Endothelial cell (in vitro differentiated cells): ENCODE measurements at regions not wholly inside any gene's neighbourhood (a gene's known extent, or its start where the extent isn't known, plus 50 kb on each side); places are given as distances from the start of the nearest gene placed in this dataset.

Experiments
- DNase-seq: peaks from one replicate; pipeline ENCODE4 v3.0.0; 2021; ENCODE audit warnings: low spot score
- H3K27ac Mint-ChIP-seq: one replicate; pipeline ENCODE4 v1.8.0; 2021; ENCODE audit warnings: mixed read lengths, inconsistent platforms; ENCODE audit not compliant: unreplicated experiment
- H3K27me3 Mint-ChIP-seq: one replicate; pipeline ENCODE4 v1.8.0; 2021; ENCODE audit warnings: mild to moderate bottlenecking, moderate library complexity, mixed read lengths, inconsistent platforms; ENCODE audit not compliant: unreplicated experiment
- H3K36me3 Mint-ChIP-seq: one replicate; pipeline ENCODE4 v1.8.0; 2021; ENCODE audit warnings: mild to moderate bottlenecking, low read depth, mixed read lengths, inconsistent platforms; ENCODE audit not compliant: unreplicated experiment
- H3K4me1 Mint-ChIP-seq: one replicate; pipeline ENCODE4 v1.8.0; 2021; ENCODE audit warnings: mild to moderate bottlenecking, mixed read lengths, inconsistent platforms; ENCODE audit not compliant: unreplicated experiment
- H3K4me3 Mint-ChIP-seq: one replicate; pipeline ENCODE4 v1.8.0; 2021; ENCODE audit warnings: mild to moderate bottlenecking, mixed read lengths, inconsistent platforms; ENCODE audit not compliant: unreplicated experiment
- H3K9me3 Mint-ChIP-seq: one replicate; pipeline ENCODE4 v1.8.0; 2021; ENCODE audit warnings: mixed read lengths, inconsistent platforms; ENCODE audit not compliant: unreplicated experiment
- TF ChIP-seq, protein P1 (sequence below): fragments of 200-600 bp; sonication (generic); IDR thresholded peaks from one replicate; pipeline ENCODE4 v1.5.0; 2021; ENCODE audit warnings: antibody characterized with exemption; ENCODE audit not compliant: unreplicated experiment

DNA sequence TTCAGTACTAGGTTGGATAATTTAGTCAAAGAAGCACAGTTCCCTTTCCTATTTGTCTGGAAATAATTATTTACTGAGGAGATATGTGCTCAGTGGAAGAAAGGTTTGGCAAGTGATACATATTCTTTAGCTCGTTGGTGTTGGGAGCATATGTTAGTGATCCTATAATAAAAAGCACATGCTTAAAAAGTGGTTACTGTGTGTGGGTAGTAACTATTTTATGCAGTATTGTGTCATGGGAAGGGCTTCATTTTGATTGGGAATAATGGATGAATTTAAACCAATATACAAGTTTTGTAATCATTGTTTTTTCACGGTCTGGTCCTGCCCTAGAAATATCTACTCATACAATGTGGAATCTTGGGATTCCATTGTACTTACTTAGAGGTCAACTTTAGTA, 188.7 kb upstream of the PPP1R3A start:
- no peaks in the 10 kb centered on the region for H3K4me1 Mint-ChIP-seq
- H3K9me3 Mint-ChIP-seq = no peaks in the 10 kb centered on the region
- H3K36me3 Mint-ChIP-seq = no peaks in the 10 kb centered on the region
- H3K4me3 Mint-ChIP-seq = no peak overlapping the region
- TF ChIP-seq, protein P1, sequence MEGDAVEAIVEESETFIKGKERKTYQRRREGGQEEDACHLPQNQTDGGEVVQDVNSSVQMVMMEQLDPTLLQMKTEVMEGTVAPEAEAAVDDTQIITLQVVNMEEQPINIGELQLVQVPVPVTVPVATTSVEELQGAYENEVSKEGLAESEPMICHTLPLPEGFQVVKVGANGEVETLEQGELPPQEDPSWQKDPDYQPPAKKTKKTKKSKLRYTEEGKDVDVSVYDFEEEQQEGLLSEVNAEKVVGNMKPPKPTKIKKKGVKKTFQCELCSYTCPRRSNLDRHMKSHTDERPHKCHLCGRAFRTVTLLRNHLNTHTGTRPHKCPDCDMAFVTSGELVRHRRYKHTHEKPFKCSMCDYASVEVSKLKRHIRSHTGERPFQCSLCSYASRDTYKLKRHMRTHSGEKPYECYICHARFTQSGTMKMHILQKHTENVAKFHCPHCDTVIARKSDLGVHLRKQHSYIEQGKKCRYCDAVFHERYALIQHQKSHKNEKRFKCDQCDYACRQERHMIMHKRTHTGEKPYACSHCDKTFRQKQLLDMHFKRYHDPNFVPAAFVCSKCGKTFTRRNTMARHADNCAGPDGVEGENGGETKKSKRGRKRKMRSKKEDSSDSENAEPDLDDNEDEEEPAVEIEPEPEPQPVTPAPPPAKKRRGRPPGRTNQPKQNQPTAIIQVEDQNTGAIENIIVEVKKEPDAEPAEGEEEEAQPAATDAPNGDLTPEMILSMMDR = no peak
- H3K27me3 Mint-ChIP-seq = no peaks in the 10 kb centered on the region
- no peak for DNase-seq
- H3K27ac Mint-ChIP-seq = no peak overlapping the region

DNA sequence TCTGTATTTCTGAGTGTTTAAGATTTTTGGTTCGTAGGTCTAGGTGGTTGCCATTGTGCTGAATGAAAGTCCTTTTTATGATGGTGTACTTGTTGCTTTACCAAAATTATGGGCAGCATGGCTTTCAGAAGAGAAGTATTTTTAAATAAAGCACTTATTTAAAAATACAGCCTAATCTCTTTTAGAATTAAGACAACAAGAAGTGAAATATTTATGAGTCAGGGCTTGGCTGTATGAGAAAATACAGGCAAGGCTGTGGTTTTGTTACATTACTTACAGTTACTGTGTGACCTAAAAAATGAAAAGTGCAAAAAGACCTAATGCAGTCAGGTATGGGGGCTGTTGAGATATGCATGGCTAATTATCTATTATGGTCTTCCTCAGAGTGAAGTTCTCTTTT, 185.2 kb upstream of the PPP1R3A start:
- H3K9me3 Mint-ChIP-seq = no peaks in the 10 kb centered on the region
- DNase-seq = no peak
- H3K4me1 Mint-ChIP-seq = no peaks in the 10 kb centered on the region
- H3K27ac Mint-ChIP-seq = no peak overlapping the region
- TF ChIP-seq, protein P1 = no peak
- H3K4me3 Mint-ChIP-seq = no peak overlapping the region
- no peaks in the 10 kb centered on the region for H3K36me3 Mint-ChIP-seq
- H3K27me3 Mint-ChIP-seq = no peaks in the 10 kb centered on the region

DNA sequence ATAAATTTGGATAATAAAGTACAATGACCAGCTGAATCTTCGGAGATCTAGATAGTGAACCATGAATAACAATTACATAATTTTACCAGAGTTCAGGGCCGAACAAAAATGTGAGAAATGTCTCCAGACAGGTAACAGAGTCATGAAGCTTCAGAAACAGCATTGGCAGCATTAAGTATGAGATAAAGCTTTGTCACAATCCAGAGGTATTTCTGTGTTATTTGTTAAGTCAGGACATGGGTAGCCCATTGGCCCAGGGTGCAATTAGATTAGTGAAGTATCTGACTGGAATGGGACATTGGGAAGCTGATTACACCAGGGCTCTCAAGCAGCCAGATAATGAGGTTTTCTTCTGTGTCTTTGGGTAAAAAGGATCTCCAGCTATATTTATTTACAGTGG, 184.2 kb upstream of the PPP1R3A start:
- Mint-ChIP-seq H3K27me3 (no peaks in the 10 kb centered on the region), H3K36me3 (no peaks in the 10 kb centered on the region), H3K4me3 (no peak overlapping the region), H3K9me3 (no peaks in the 10 kb centered on the region), H3K27ac (no peak overlapping the region), H3K4me1 (no peaks in the 10 kb centered on the region)
- no peak for DNase-seq
- TF ChIP-seq, protein P1 = no peak

- Mint-ChIP-seq H3K36me3 (no peaks in the 10 kb centered on the region), H3K4me1 (no peaks in the 10 kb centered on the region), H3K9me3 (no peaks in the 10 kb centered on the region), H3K27me3 (no peaks in the 10 kb centered on the region), H3K4me3 (no peak overlapping the region), H3K27ac (no peak overlapping the region)
- TF ChIP-seq, protein P1 = no peak
- DNase-seq = no peak
Observed at GRCh38 chr7:114102131-114102530, 183.3 kb upstream of the PPP1R3A start.

DNA sequence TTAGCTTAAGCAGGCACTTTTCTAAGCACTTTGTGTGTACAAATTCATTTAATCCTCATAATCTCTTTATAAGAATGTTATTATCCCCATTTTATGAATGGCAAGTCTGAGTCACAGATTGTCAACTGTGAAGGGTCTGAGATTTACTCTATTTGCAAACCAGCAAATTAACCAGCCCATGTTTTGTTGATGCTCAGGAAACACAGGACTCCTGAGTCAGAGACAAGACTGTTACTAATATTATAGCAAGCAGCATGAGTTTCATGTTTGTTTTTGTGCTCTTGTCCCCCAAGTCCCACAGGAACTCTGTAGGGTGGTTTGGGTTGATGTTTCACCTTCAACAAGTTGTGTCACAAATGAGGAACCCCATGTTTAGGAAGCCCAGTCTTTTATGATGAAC, 182.0 kb upstream of the PPP1R3A start:
- H3K36me3 Mint-ChIP-seq = no peaks in the 10 kb centered on the region
- H3K27ac Mint-ChIP-seq = no peak overlapping the region
- no peaks in the 10 kb centered on the region for H3K27me3 Mint-ChIP-seq
- no peaks in the 10 kb centered on the region for H3K4me1 Mint-ChIP-seq
- DNase-seq = no peak
- H3K9me3 Mint-ChIP-seq = no peaks in the 10 kb centered on the region
- no peak overlapping the region for H3K4me3 Mint-ChIP-seq
- TF ChIP-seq, protein P1 = no peak
